Mucosa of rectum (tissue), 2 donors: ENCODE measurements at regions not wholly inside any gene's neighbourhood (a gene's known extent, or its start where the extent isn't known, plus 50 kb on each side); places are given as distances from the start of the nearest gene placed in this dataset.

Source experiments
- H3K27ac ChIP-seq, 2 donors: one replicate each; pipeline ENCODE4 v1.7.0; 2013; ENCODE audit warnings: inconsistent platforms in 2 of 2, low read depth in 2 of 2, low read length in 2 of 2
- H3K27me3 ChIP-seq, 2 donors: one replicate each; pipeline ENCODE4 v1.7.0; 2013; ENCODE audit warnings: low read length in 2 of 2; ENCODE audit not compliant: control insufficient read depth in 2 of 2, insufficient read depth in 2 of 2
- H3K36me3 ChIP-seq, 2 donors: one replicate each; pipeline ENCODE4 v1.7.0; 2013; ENCODE audit warnings: low read length in 2 of 2; ENCODE audit not compliant: control insufficient read depth in 2 of 2, insufficient read depth in 2 of 2
- H3K4me1 ChIP-seq, 2 donors: one replicate each; pipeline ENCODE4 v1.7.0; 2013; ENCODE audit warnings: low read length in 2 of 2, mild to moderate bottlenecking in 1 of 2; ENCODE audit not compliant: control insufficient read depth in 2 of 2, insufficient read depth in 2 of 2
- H3K4me3 ChIP-seq, 2 donors: one replicate each; pipeline ENCODE4 v1.7.0; 2013; ENCODE audit warnings: low read length in 2 of 2
- H3K9ac ChIP-seq, 2 donors: one replicate each; pipeline ENCODE4 v1.7.0; 2013; ENCODE audit warnings: low read length in 2 of 2, low read depth in 1 of 2, mild to moderate bottlenecking in 1 of 2
- H3K9me3 ChIP-seq, 2 donors: one replicate each; pipeline ENCODE4 v1.7.0; 2013; ENCODE audit warnings: low read length in 2 of 2; ENCODE audit not compliant: control insufficient read depth in 2 of 2
- donor health status: healthy.
- donor health status: Normal muscosa, but diverticular disease.

DNA sequence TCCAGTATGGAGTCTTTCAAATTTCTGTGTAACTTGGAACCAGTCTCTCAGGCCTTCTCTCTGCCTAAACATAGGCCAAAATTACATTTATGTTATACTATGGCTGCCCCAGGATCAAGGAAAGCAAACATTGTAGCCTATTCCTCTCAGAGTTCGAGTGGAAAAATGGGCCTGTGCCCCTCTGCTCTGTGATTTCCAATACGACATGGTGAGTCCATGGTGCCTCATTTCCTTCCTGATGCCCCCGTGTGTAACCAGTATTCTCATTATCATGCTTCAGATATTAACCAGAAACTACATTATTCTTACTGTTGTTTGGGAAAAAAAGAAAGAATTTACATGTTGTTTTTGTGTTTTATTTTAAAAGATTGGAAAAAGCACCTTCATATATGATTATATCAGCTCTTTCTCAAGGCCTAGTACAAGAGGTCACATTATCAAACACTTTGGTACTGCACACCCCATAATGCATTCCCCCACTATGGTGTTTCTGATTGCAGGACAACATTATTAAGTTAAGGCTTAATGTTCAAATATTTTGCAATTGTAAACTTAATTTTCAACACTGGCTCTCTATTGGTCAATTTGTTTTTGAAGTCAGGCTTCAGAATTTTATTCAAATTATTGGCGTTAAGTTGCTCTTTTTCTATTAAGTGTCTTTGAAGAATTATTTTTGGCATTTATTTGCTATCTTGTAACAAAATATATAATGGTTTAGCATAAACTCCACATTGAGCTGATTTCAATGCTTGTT is 151.8 kb upstream of the SLC27A6 start:
- Histone ChIP-seq H3K36me3 (no peaks in the 10 kb centered on the region), H3K9ac (no peak overlapping the region), H3K27ac (no peak overlapping the region), H3K9me3 (no peaks in the 10 kb centered on the region), H3K4me3 (no peak overlapping the region), H3K27me3 (no peaks in the 10 kb centered on the region), H3K4me1 (no peaks in the 10 kb centered on the region)

DNA sequence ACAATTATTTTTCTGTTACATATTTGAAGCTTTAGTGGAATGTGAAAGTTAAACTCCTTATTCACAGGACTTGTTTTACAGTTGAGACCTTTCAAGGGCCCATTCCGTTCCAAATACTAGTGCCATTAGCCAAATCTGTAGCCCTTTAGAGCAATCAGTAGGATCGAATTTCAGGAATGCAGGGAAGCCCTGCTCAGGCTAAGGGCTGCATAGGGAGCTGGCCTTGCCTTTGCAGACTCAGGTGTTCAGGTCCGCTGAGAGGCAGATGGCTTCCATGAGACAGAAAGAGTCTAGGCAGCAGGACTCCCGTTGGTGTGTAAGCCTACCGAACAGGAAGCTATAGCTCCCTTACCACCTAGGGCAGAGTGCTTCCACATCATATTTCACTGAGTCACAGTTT is 150.1 kb upstream of the SLC27A6 start:
- Histone ChIP-seq H3K4me3 (no peak overlapping the region), H3K27me3 (no peaks in the 10 kb centered on the region), H3K4me1 (no peaks in the 10 kb centered on the region), H3K9ac (no peak overlapping the region), H3K27ac (no peak overlapping the region), H3K36me3 (no peaks in the 10 kb centered on the region), H3K9me3 (no peaks in the 10 kb centered on the region)

DNA sequence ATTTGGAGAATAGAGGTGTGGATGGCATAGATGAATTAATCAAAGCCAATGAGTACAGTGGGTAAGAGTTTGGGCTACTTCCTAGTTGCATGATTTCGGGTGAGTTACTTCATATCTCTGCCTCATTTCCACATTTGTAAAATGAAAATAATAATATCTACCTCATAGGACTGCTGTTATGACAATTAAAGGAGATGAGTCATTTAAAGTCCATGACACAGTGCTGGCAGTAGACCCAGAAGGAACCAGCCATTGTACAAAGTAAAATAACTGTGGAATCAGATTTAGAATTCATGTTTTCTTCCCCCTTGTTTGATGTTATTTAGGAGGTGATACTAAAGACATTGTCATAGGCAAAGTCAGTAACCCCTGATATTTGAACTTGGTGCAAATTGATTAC is 139.5 kb upstream of the SLC27A6 start:
- H3K9me3 ChIP-seq = no peaks in the 10 kb centered on the region
- H3K9ac ChIP-seq = no peak overlapping the region
- no peaks in the 10 kb centered on the region for H3K4me1 ChIP-seq
- no peak overlapping the region for H3K4me3 ChIP-seq
- H3K36me3 ChIP-seq = no peaks in the 10 kb centered on the region
- H3K27ac ChIP-seq = no peak overlapping the region
- H3K27me3 ChIP-seq = no peaks in the 10 kb centered on the region

- Histone ChIP-seq H3K4me1 (no peaks in the 10 kb centered on the region), H3K36me3 (no peaks in the 10 kb centered on the region), H3K9me3 (no peaks in the 10 kb centered on the region), H3K4me3 (no peak overlapping the region), H3K27ac (no peak overlapping the region), H3K9ac (no peak overlapping the region), H3K27me3 (no peaks in the 10 kb centered on the region)
These were observed 139.0 kb upstream of the SLC27A6 start for GRCh38 chr5:128826275-128826674.

- Histone ChIP-seq H3K27me3 (no peaks in the 10 kb centered on the region), H3K27ac (no peak overlapping the region), H3K4me3 (no peak overlapping the region), H3K4me1 (no peaks in the 10 kb centered on the region), H3K9ac (no peak overlapping the region), H3K9me3 (no peaks in the 10 kb centered on the region), H3K36me3 (no peaks in the 10 kb centered on the region)
These were observed 128.7 kb upstream of the SLC27A6 start for GRCh38 chr5:128836571-128836970.

- Histone ChIP-seq H3K9me3 (no peaks in the 10 kb centered on the region), H3K27ac (no peak overlapping the region), H3K36me3 (no peaks in the 10 kb centered on the region), H3K9ac (no peak overlapping the region), H3K4me1 (no peaks in the 10 kb centered on the region), H3K4me3 (no peak overlapping the region), H3K27me3 (no peaks in the 10 kb centered on the region)
These were observed 126.7 kb upstream of the SLC27A6 start for GRCh38 chr5:128838623-128839022.

- Histone ChIP-seq H3K27ac (no peak overlapping the region), H3K27me3 (no peaks in the 10 kb centered on the region), H3K36me3 (no peaks in the 10 kb centered on the region), H3K9ac (no peak overlapping the region), H3K4me1 (no peaks in the 10 kb centered on the region), H3K9me3 (no peaks in the 10 kb centered on the region), H3K4me3 (no peak overlapping the region)
These were observed 123.0 kb upstream of the SLC27A6 start for GRCh38 chr5:128842241-128842640.

DNA sequence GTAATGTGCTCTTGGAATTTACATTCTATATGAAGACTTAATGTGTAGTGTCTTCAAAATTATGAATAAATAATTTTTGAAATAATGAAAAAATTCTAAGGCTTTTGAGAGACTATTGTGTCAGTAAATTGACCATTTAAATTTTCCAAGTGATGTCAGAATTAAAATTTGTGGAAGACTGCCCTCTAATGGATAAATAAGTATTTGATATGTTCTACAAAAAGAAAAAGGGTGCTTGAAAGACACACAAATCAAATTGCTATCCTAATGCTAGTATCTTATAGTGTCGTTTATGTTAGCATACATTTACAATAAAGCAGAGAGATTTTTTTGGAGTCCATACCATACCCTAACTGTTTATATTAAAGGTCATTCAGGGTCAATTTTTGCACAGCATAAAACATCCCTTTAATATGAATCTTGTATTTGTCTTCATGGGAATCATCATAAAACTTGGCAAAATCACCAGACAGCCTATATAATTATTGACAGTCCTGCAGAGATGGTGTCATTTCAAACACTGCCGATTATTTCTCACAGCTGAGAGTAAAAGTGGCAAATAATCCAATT is 120.8 kb upstream of the SLC27A6 start:
- H3K4me3 ChIP-seq = no peak overlapping the region
- no peak overlapping the region for H3K9ac ChIP-seq
- no peaks in the 10 kb centered on the region for H3K4me1 ChIP-seq
- H3K9me3 ChIP-seq = no peaks in the 10 kb centered on the region
- no peaks in the 10 kb centered on the region for H3K27me3 ChIP-seq
- no peak overlapping the region for H3K27ac ChIP-seq
- H3K36me3 ChIP-seq = no peaks in the 10 kb centered on the region

DNA sequence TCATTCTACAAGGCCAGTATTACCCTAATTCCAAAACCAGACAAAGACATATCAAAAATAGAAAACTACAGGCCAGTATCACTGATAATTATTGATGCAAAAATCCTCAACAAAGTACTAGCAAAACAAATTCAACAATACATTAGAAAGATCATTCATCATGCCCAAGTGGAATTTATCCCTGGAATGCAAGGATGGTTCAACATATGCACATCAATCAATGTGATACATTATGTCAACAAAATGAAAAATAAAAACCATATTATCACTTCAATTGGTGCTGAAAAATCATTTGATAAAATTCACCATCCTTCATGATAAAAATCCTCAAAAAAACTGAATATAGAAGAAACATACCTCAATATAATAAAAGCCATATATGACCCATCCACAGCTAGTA is 115.2 kb upstream of the SLC27A6 start:
- H3K4me1 ChIP-seq = no peaks in the 10 kb centered on the region
- peaks cover 0 to 2% of the 10 kb centered on the region in 2 donors for H3K9me3 ChIP-seq

DNA sequence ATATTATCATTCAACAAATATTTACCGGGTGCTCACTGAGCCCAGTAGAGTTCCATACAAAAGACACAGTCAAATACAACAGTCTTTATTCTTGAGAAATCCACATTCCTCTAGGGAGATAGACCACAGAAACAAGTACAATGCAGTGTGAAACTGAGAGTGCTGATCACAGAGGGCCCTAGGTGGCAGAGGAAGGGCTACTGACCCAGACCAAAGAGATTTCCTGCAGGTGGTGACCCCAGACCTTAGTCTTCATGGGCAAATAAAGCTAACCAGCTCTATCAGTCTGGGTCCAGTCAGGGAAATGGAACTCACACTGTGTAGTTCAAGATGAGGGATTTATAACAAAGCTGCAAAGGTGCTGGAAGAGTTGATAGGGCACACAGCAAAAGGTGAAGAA is 110.4 kb upstream of the SLC27A6 start:
- Histone ChIP-seq H3K27me3 (no peaks in the 10 kb centered on the region), H3K4me1 (no peaks in the 10 kb centered on the region), H3K9me3 (peaks cover 0 to 2% of the 10 kb centered on the region in 2 donors), H3K9ac (no peak overlapping the region), H3K36me3 (no peaks in the 10 kb centered on the region), H3K27ac (no peak overlapping the region), H3K4me3 (no peak overlapping the region)

More for the DNA sequence above, 115.2 kb upstream of the SLC27A6 start:
- Histone ChIP-seq H3K4me3 (no peak overlapping the region), H3K27me3 (no peaks in the 10 kb centered on the region), H3K36me3 (no peaks in the 10 kb centered on the region), H3K9ac (no peak overlapping the region), H3K27ac (no peak overlapping the region)
